Right lobe of liver (tissue), 6 donors: ENCODE measurements at regions not wholly inside any gene's neighbourhood (a gene's known extent, or its start where the extent isn't known, plus 50 kb on each side); places are given as distances from the start of the nearest gene placed in this dataset.

Source experiments
- ATAC-seq, 4 donors: fragments of 200-7000 bp; cut with Tn5 transposase; one replicate each; pipeline ENCODE4 v1.9.1; 2020; ENCODE audit warnings: mild to moderate bottlenecking in 4 of 4, moderate library complexity in 4 of 4
- DNase-seq, 3 donors: peaks; one replicate each; pipeline ENCODE4 v3.0.0-alpha.2; 2020
- H3K27ac ChIP-seq, 3 donors: fragments of 200-600 bp; one replicate each; pipeline ENCODE4 v1.8.0; 2022
- H3K27me3 ChIP-seq, 2 donors: fragments of 200-600 bp; one replicate each; pipeline ENCODE4 v1.8.0; 2022
- H3K36me3 ChIP-seq, 4 donors: fragments of 200-600 bp; sonication (generic) in 1 of 4; one replicate each; pipeline versions ENCODE4 v1.5.1 to v1.8.0; 2017 to 2022; ENCODE audit warnings: control low read depth in 1 of 4
- H3K4me1 ChIP-seq, 4 donors: fragments of 200-600 bp; sonication (generic) in 1 of 4; one replicate each; pipeline versions ENCODE4 v1.5.1 to v1.8.0; 2017 to 2022; ENCODE audit warnings: control low read depth in 1 of 4
- H3K4me3 ChIP-seq, 3 donors: fragments of 200-600 bp; one replicate each; pipeline ENCODE4 v1.8.0; 2022
- H3K9me3 ChIP-seq, 4 donors: fragments of 200-600 bp; sonication (generic) in 1 of 4; one replicate each; pipeline versions ENCODE4 v1.5.1 to v1.8.0; 2017 to 2022; ENCODE audit warnings: control low read depth in 1 of 4
- POLR2A ChIP-seq: fragments of 450-650 bp; IDR thresholded peaks from one replicate; pipeline ENCODE4 v1.6.1; 2017; ENCODE audit warnings: antibody characterized with exemption, mild to moderate bottlenecking
- whole genome bisulfite sequencing: methylation state at CpG from one replicate; pipeline ENCODE4 v1.1.6; 2018; ENCODE audit warnings: low coverage, low lambda C conversion rate; ENCODE audit not compliant: insufficient coverage; ENCODE audit errors: missing lambda C conversion rate; 5-methylcytosine and 5-hydroxymethylcytosine counted together
- intact Hi-C, 2 donors: fragments of 100-400 bp; cut with DNase I; formaldehyde crosslinking; loops; one replicate each; pipeline versions ENCODE4 v1.11.2 to v1.14.1; 2022
- TF ChIP-seq, protein P1 (sequence below), 4 donors: fragments of 200-600 bp in 3 of 4; fragments of 450-650 bp in 1 of 4; IDR thresholded peaks; one replicate each; pipeline versions ENCODE4 v1.5.1 to v1.8.0; 2016 to 2022; ENCODE audit warnings: antibody characterized with exemption in 4 of 4, mild to moderate bottlenecking in 2 of 4
- donor health status: DM: no; HTN: yes; CAD: no.
- donor health status: DM: no; HTN: no; CAD: no.
- donor health status: DM: no; HTN: no; CAD: no.
- donor health status: DM: no; HTN: yes; CAD: no.
- donor health status: DM: no; HTN: yes; CAD: no.

DNA sequence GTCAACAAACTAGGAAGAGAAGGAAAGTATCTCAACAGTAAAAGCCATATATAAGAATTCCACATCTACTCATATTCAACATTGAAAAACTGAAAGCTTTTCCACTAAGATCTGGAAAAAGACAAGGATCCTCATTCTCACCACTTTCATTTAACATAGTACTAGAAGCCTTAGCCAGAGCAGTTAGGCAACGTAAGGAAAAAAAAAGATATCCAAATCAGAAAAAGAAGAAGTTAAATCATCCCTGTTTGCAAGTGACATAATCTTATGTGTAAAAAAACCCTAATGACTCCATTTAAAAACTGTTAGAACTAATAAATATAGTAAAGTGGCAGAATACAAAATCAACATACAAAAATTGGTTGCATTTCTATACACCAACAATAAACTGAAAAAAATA lies 426.2 kb downstream of the BCAT1 start:
- WGBS = 78% methylated on average over 1 of the region's 1 CpG
- no peak for DNase-seq
- no peaks in the 10 kb centered on the region for H3K36me3 ChIP-seq
- peaks cover 0 to 6% (median 0%) of the 10 kb centered on the region in 4 donors for H3K4me1 ChIP-seq
- intact Hi-C loops = no loop called here
- TF ChIP-seq, protein P1, sequence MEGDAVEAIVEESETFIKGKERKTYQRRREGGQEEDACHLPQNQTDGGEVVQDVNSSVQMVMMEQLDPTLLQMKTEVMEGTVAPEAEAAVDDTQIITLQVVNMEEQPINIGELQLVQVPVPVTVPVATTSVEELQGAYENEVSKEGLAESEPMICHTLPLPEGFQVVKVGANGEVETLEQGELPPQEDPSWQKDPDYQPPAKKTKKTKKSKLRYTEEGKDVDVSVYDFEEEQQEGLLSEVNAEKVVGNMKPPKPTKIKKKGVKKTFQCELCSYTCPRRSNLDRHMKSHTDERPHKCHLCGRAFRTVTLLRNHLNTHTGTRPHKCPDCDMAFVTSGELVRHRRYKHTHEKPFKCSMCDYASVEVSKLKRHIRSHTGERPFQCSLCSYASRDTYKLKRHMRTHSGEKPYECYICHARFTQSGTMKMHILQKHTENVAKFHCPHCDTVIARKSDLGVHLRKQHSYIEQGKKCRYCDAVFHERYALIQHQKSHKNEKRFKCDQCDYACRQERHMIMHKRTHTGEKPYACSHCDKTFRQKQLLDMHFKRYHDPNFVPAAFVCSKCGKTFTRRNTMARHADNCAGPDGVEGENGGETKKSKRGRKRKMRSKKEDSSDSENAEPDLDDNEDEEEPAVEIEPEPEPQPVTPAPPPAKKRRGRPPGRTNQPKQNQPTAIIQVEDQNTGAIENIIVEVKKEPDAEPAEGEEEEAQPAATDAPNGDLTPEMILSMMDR (IDR thresholded peaks at IDR 0.05) = no peak
- no peak for TF ChIP-seq POLR2A
- no peak for ATAC-seq
- no peak overlapping the region for H3K27ac ChIP-seq
- H3K27me3 ChIP-seq = no peaks in the 10 kb centered on the region
- peaks cover 0 to 5% (median 1%) of the 10 kb centered on the region in 4 donors for H3K9me3 ChIP-seq
- no peak overlapping the region for H3K4me3 ChIP-seq

DNA sequence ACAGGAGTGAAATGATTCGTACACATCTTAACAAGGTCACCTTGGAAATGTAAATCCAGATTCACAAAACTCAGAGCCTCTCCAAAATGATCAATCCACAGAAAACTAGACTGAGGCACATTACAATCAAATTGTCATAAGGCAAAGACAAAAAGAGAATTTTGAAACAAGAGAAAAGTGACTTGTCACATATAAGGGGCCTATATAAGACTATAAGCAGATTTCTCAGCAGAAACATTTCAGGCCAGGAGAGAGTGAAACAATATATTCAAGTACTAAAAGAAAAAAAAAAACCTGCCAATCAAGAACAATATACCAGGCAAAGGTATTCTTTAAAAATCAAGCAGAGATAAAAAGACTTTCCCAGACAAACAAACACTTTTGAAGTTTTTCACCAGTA lies 429.1 kb downstream of the BCAT1 start:
- WGBS = 70% methylated on average over 1 of the region's 1 CpG
- no peak for ATAC-seq

DNA sequence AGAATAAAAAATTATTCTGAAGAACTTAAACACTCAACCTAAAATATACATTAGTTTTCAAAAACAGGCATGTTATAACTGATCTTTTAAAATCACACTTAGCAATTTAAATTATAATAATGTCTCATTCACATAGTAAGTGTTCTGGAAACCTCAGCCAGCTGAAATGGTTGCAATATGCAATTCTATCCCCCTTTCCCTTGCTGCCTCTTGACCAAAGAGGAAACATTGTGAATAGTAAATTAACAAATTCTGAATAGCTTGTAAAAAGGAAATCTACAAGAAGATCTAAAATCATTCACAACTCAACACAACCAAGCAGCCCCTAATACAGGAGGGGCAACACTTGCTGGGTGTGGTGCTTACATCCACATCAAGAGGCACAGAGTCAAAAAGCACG lies 431.9 kb downstream of the BCAT1 start:
- ATAC-seq (no peak), DNase-seq (no peak)
- TF ChIP-seq, protein P1 (IDR thresholded peaks at IDR 0.05) = no peak
- TF ChIP-seq POLR2A = no peak
- Histone ChIP-seq H3K36me3 (no peaks in the 10 kb centered on the region), H3K4me3 (no peak overlapping the region), H3K27me3 (no peaks in the 10 kb centered on the region), H3K9me3 (peaks cover 0 to 5% (median 1%) of the 10 kb centered on the region in 4 donors), H3K4me1 (no peaks in the 10 kb centered on the region), H3K27ac (no peak overlapping the region)
- intact Hi-C loops = no loop called here
- WGBS = 67% methylated on average over 1 of the region's 1 CpG

More for the DNA sequence above, 429.1 kb downstream of the BCAT1 start:
- intact Hi-C loops = no loop called here
- Histone ChIP-seq H3K4me3 (no peak overlapping the region), H3K9me3 (peaks cover 0 to 5% (median 1%) of the 10 kb centered on the region in 4 donors), H3K27ac (no peak overlapping the region), H3K36me3 (no peaks in the 10 kb centered on the region), H3K4me1 (no peaks in the 10 kb centered on the region), H3K27me3 (no peaks in the 10 kb centered on the region)
- no peak for DNase-seq
- TF ChIP-seq, protein P1 (IDR thresholded peaks at IDR 0.05) = no peak
- TF ChIP-seq POLR2A = no peak

DNA sequence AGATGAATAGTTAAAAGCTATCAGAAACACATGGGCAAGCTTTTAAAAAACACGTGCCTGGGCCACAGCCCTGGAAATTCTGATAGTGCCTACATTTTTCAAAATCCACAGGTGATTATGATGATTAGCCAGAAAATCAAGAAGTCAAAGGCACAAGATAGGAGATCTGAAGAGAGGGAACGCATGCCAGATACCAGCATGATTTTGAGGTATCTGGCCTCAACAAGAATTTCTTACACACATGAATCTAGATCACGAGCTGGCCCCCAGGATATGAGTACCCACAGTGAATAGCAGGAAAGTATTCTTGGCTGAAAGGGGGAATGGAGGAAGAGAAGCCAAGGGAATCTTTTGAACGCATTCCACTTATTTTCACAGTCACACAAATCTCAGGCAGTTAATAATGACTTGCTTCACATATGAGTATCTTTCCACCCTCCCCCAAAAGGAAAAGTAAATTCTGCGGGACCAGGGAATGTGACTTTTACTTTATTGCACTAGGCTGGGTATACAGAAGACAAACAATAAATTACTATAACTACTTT lies 438.2 kb downstream of the BCAT1 start:
- ATAC-seq (no peak), DNase-seq (no peak)
- TF ChIP-seq, protein P1 (IDR thresholded peaks at IDR 0.05) = no peak
- TF ChIP-seq POLR2A = no peak
- no peak overlapping the region for H3K4me3 ChIP-seq
- no peak overlapping the region for H3K27ac ChIP-seq
- intact Hi-C loops = no loop called here
- H3K9me3 ChIP-seq = no peaks in the 10 kb centered on the region
- no peaks in the 10 kb centered on the region for H3K4me1 ChIP-seq
- WGBS = 83% methylated on average over 5 of the region's 5 CpGs
- no peaks in the 10 kb centered on the region for H3K27me3 ChIP-seq
- no peaks in the 10 kb centered on the region for H3K36me3 ChIP-seq

DNA sequence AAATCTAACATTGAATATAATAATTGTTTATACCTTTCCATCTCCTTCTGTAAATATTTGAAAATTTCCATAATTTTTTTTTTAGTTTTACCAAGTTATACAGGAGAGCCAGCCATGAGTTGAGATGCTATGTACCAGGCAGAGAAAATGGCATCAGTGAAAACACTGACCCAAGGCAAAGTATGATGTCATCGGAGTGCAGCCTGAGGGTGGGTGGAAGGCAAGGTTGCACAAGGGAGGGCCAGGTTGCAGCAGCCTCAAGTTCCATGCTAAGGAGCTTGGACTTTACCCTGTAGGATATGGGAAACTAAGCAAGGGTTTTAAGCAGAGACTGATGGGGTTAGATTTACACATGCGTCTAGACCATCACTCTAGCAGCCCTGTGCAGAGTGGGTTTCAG lies 441.1 kb downstream of the BCAT1 start:
- intact Hi-C loops = no loop called here
- 89% methylated on average over 2 of the region's 2 CpGs for WGBS
- no peak overlapping the region for H3K4me3 ChIP-seq
- H3K27ac ChIP-seq = no peak overlapping the region
- ATAC-seq (no peak), DNase-seq (no peak)
- H3K4me1 ChIP-seq = no peaks in the 10 kb centered on the region
- TF ChIP-seq, protein P1 (IDR thresholded peaks at IDR 0.05) = no peak
- TF ChIP-seq POLR2A = no peak
- H3K27me3 ChIP-seq = no peaks in the 10 kb centered on the region
- no peaks in the 10 kb centered on the region for H3K9me3 ChIP-seq
- H3K36me3 ChIP-seq = no peaks in the 10 kb centered on the region
